PC-3 (cell line): ENCODE measurements at regions not wholly inside any gene's neighbourhood (a gene's known extent, or its start where the extent isn't known, plus 50 kb on each side); places are given as distances from the start of the nearest gene placed in this dataset.

Experiments used
- ATAC-seq: fragments of 200-7000 bp; cut with Tn5 transposase; 2 replicates; pipeline ENCODE4 v1.9.1; 2020; ENCODE audit warnings: mild to moderate bottlenecking, moderate library complexity
- BruUV-seq: library from RNA; stranded (reverse); fragments of 400-500 nt; replicated peaks from 2 replicates; lab custom pipeline; 2021; lab: Mats Ljungman, UMichigan
- CTCF ChIA-PET: fragments of 300-600 bp; sonication (Branson Sonifier 250); formaldehyde crosslinking; loops from one replicate; lab custom pipeline; 2022; ENCODE audit warnings: antibody characterized with exemption; lab: Charles Lee
- POLR2A ChIA-PET: fragments of 300-600 bp; sonication (Branson Sonifier 250); formaldehyde crosslinking; loops from one replicate; lab custom pipeline; 2022; ENCODE audit warnings: antibody characterized with exemption; ENCODE audit not compliant: unreplicated experiment; lab: Charles Lee
- DNase-seq: peaks from one replicate; pipeline ENCODE4 v3.0.0-alpha.2; 2015
- H2AFZ ChIP-seq: fragments of 300-600 bp; sonication (generic); 2 replicates; pipeline ENCODE4 v1.6.0; 2016; ENCODE audit warnings: antibody characterized with exemption, low read length
- H3F3A ChIP-seq: fragments of 300-600 bp; sonication (generic); one replicate; pipeline ENCODE4 v1.6.0; 2017; ENCODE audit warnings: antibody characterized with exemption, low read length, control low read depth, mild to moderate bottlenecking; ENCODE audit not compliant: unreplicated experiment
- H3K27ac ChIP-seq: fragments of 300-600 bp; sonication (generic); 2 replicates; pipeline ENCODE4 v1.5.1; 2016; ENCODE audit warnings: mild to moderate bottlenecking, low read length
- H3K27me3 ChIP-seq: fragments of 300-600 bp; sonication (generic); 2 replicates; pipeline ENCODE4 v1.6.1; 2016; ENCODE audit warnings: low read length, mixed read lengths
- H3K36me3 ChIP-seq: fragments of 300-600 bp; sonication (generic); 2 replicates; pipeline ENCODE4 v1.6.1; 2016; ENCODE audit warnings: low read depth, mixed run types, low read length, mixed read lengths
- H3K4me1 ChIP-seq: fragments of 300-600 bp; sonication (generic); 2 replicates; pipeline ENCODE4 v1.5.1; 2016; ENCODE audit warnings: low read length; ENCODE audit not compliant: insufficient read depth
- H3K4me2 ChIP-seq: fragments of 300-600 bp; sonication (generic); 2 replicates; pipeline ENCODE4 v1.6.0; 2016; ENCODE audit warnings: low read length
- H3K4me3 ChIP-seq: fragments of 300-600 bp; sonication (generic); 2 replicates; pipeline ENCODE4 v1.5.1; 2016; ENCODE audit warnings: mild to moderate bottlenecking, low read length, mixed read lengths
- H3K79me2 ChIP-seq: fragments of 300-600 bp; sonication (generic); 2 replicates; pipeline ENCODE4 v1.6.1; 2017; ENCODE audit warnings: low read length, mixed read lengths
- H3K9ac ChIP-seq: fragments of 300-600 bp; sonication (generic); 2 replicates; pipeline ENCODE4 v1.6.0; 2016; ENCODE audit warnings: mild to moderate bottlenecking, low read length
- H3K9me2 ChIP-seq: fragments of 300-600 bp; sonication (generic); replicated peaks from 2 replicates; pipeline ENCODE4 v1.6.1; 2016; ENCODE audit warnings: mixed run types, low read length, mixed read lengths
- H3K9me3 ChIP-seq: fragments of 300-600 bp; sonication (generic); 2 replicates; pipeline ENCODE4 v1.6.1; 2016; ENCODE audit warnings: low read length, mixed read lengths
- H4K20me1 ChIP-seq: fragments of 300-600 bp; sonication (generic); 2 replicates; pipeline ENCODE4 v1.6.1; 2016; ENCODE audit warnings: low read length, mixed read lengths
- CTCF ChIP-seq: fragments of 300-600 bp; sonication (generic); conservative IDR thresholded peaks from 2 replicates; pipeline ENCODE4 v1.5.1; 2017; ENCODE audit warnings: antibody characterized with exemption, low read depth, mild to moderate bottlenecking, low read length
- EZH2 ChIP-seq: fragments of 300-600 bp; sonication (generic); IDR thresholded peaks from one replicate; pipeline ENCODE4 v1.6.1; 2017; ENCODE audit warnings: antibody characterized with exemption, mild to moderate bottlenecking, low read length; ENCODE audit not compliant: unreplicated experiment
- EZH2phosphoT487 ChIP-seq: fragments of 300-600 bp; sonication (generic); IDR thresholded peaks from 2 replicates; pipeline ENCODE4 v1.6.1; 2018; ENCODE audit warnings: mild to moderate bottlenecking, antibody characterized with exemption, low read length, borderline replicate concordance
- intact Hi-C: fragments of 100-400 bp; cut with micrococcal nuclease; formaldehyde crosslinking; loops from 2 replicates; pipeline ENCODE4 v1.9.0; 2023

DNA sequence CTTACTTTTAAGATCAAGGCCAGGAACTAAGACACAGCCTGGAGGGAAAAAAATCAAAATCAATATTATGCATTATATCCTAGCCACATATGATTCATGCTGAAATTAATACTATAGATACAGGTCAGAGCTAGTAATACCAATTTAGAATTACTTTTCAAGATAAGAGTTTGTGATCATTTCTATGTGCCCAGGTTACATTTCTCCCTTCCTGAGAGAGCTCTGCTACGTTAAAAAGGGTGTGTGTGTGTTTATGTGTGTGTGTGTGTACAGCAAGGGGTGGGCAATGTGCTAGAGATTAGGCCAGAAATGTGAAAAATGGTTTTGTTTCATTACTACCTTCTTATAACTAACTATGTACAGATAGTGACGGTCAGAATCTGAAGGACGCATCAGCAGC, 223.9 kb upstream of the FLRT2 start:
- Histone ChIP-seq H3K27ac (no peak overlapping the region), H3K4me2 (no peak overlapping the region), H3K9ac (no peak overlapping the region), H3K27me3 (no peaks in the 10 kb centered on the region), H3K36me3 (no peaks in the 10 kb centered on the region), H2AFZ (no peak overlapping the region), H3K4me1 (no peaks in the 10 kb centered on the region), H4K20me1 (no peaks in the 10 kb centered on the region), H3K9me3 (0 out of 2 replicates have a peak, but pooled peaks cover 9% of the 10 kb centered on the region), H3K79me2 (no peaks in the 10 kb centered on the region), H3K4me3 (no peak overlapping the region), H3K9me2 (no peaks in the 10 kb centered on the region), H3F3A (no peaks in the 10 kb centered on the region)
- BruUV-seq: no TSS peak
- CTCF ChIA-PET: no interaction called here
- POLR2A ChIA-PET: no interaction called here
- no peak for TF ChIP-seq EZH2phosphoT487
- no peak for DNase-seq
- intact Hi-C loops: no loop called here
- ATAC-seq: no peak

GRCh38 chr14:85308531-85309300, 221.2 kb upstream of the FLRT2 start:
- no peak overlapping the region for H3K9ac ChIP-seq
- no TSS peak for BruUV-seq
- no peaks in the 10 kb centered on the region for H3F3A ChIP-seq
- H3K4me3 ChIP-seq: no peak overlapping the region
- H3K36me3 ChIP-seq: no peaks in the 10 kb centered on the region
- H3K79me2 ChIP-seq: no peaks in the 10 kb centered on the region
- H3K27me3 ChIP-seq: no peaks in the 10 kb centered on the region
- no peak for DNase-seq
- no peak overlapping the region for H3K4me2 ChIP-seq
- H3K27ac ChIP-seq: no peak overlapping the region
- POLR2A ChIA-PET: no interaction called here
- TF ChIP-seq EZH2phosphoT487 (no peak), EZH2 (no peak), CTCF (no peak)
- CTCF ChIA-PET: no interaction called here
- intact Hi-C loops: no loop called here
- no peak overlapping the region for H2AFZ ChIP-seq
- H3K9me3 ChIP-seq: peaks cover 13% of the 10 kb centered on the region; the same call in 1 of the 2 replicates
- no peaks in the 10 kb centered on the region for H3K9me2 ChIP-seq
- ATAC-seq: no peak
- no peaks in the 10 kb centered on the region for H3K4me1 ChIP-seq
- no peaks in the 10 kb centered on the region for H4K20me1 ChIP-seq

DNA sequence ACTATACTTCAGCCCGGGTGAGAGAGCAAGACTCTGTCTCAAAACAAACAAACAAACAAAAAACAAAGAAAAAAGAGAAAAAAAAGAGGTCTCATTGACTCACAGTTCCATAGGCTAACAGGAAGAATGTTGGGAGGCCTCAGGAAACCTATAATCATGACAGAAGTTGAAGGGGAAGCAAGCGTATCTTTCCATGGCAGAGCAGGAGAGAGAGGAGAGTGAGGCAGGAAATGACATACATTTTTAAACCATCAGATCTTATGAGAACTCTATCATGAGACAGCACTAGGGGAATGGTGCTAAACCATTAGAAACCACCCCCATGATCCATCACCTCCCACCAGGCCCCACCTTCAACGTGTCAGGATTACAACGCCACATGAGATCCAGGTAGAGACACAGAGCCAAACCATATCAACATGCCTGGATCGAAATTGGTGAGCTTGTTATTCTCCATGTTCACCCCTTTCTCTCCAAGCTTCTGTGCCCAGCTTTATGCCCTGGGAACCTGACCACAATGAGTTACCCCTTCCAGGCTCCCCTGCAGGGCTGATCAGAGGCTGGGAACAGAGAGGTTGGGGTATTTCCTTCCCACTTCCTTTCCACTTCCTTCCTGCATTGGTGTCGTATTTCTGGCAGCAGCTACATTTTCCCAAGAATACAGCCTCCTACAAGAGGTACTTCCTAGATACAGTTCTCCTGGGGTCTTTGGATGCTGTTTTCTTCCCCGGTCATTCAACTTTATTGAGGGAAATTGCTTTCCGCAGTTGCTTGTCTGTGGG, 219.3 kb upstream of the FLRT2 start:
- Histone ChIP-seq H3K9me2 (no peaks in the 10 kb centered on the region), H3F3A (no peaks in the 10 kb centered on the region), H3K4me2 (no peak overlapping the region), H3K4me3 (no peak overlapping the region), H3K4me1 (no peaks in the 10 kb centered on the region), H3K27ac (no peak overlapping the region), H4K20me1 (no peaks in the 10 kb centered on the region), H3K9me3 (peaks cover 13% of the 10 kb centered on the region; the same call in 1 of the 2 replicates), H3K79me2 (no peaks in the 10 kb centered on the region), H3K9ac (no peak overlapping the region), H2AFZ (no peak overlapping the region), H3K27me3 (no peaks in the 10 kb centered on the region), H3K36me3 (no peaks in the 10 kb centered on the region)
- intact Hi-C loops: no loop called here
- TF ChIP-seq EZH2phosphoT487: no peak
- no peak for TF ChIP-seq CTCF
- no peak for TF ChIP-seq EZH2
- no peak for DNase-seq
- ChIA-PET CTCF (no interaction called here), POLR2A (no interaction called here)
- BruUV-seq: no TSS peak
- no peak for ATAC-seq
